ENCODE measurements at regions not wholly inside any gene's neighbourhood (a gene's known extent, or its start where the extent isn't known, plus 50 kb on each side); places are given as distances from the start of the nearest gene placed in this dataset.

GRCh38 chr6:14953836-14954235 lies 292.0 kb upstream of the JARID2 start:
- no peak for TF ChIP-seq SIN3A (IDR thresholded peaks at IDR 0.05; ENCODE audit: borderline replicate concordance, insufficient read depth, low read length)
- TF ChIP-seq TAF1 (IDR thresholded peaks at IDR 0.05; ENCODE audit: borderline replicate concordance, insufficient read depth, low read length), result no peak

- TF ChIP-seq REST (IDR thresholded peaks at IDR 0.05; ENCODE audit: insufficient read depth in 1 of 2, low read depth in 2 of 2, low read length in 2 of 2) (no peak), SIN3A (IDR thresholded peaks at IDR 0.05; ENCODE audit: borderline replicate concordance, insufficient read depth, low read length) (no peak), FOXP2 (optimal IDR thresholded peaks at IDR 0.05; ENCODE audit: borderline replicate concordance, extremely low read depth, extremely low read length, insufficient read depth) (no peak), TAF1 (IDR thresholded peaks at IDR 0.05; ENCODE audit: borderline replicate concordance, insufficient read depth, low read length) (no peak)
Observed at GRCh38 chr6:14957355-14958059, 288.4 kb upstream of the JARID2 start.

GRCh38 chr6:14959324-14959885 lies 286.5 kb upstream of the JARID2 start:
- TF ChIP-seq TAF1 (IDR thresholded peaks at IDR 0.05; ENCODE audit: borderline replicate concordance, insufficient read depth, low read length) (no peak), POLR2AphosphoS5 (IDR thresholded peaks at IDR 0.05; ENCODE audit: low read depth, low read length) (no peak), SIN3A (IDR thresholded peaks at IDR 0.05; ENCODE audit: borderline replicate concordance, insufficient read depth, low read length) (no peak), FOXP2 (optimal IDR thresholded peaks at IDR 0.05; ENCODE audit: borderline replicate concordance, extremely low read depth, extremely low read length, insufficient read depth) (no peak), REST (IDR thresholded peaks at IDR 0.05; ENCODE audit: insufficient read depth in 1 of 2, low read depth in 2 of 2, low read length in 2 of 2) (no peak)

- TF ChIP-seq SIN3A (IDR thresholded peaks at IDR 0.05; ENCODE audit: borderline replicate concordance, insufficient read depth, low read length), result no peak
- TF ChIP-seq REST (IDR thresholded peaks at IDR 0.05; ENCODE audit: insufficient read depth in 1 of 2, low read depth in 2 of 2, low read length in 2 of 2), result no peak
- TF ChIP-seq POLR2AphosphoS5 (IDR thresholded peaks at IDR 0.05; ENCODE audit: low read depth, low read length), result no peak
Observed at GRCh38 chr6:14964556-14965270, 281.2 kb upstream of the JARID2 start.

GRCh38 chr6:14965424-14966075 lies 280.3 kb upstream of the JARID2 start:
- no peak for TF ChIP-seq FOXP2 (optimal IDR thresholded peaks at IDR 0.05; ENCODE audit: borderline replicate concordance, extremely low read depth, extremely low read length, insufficient read depth)
- TF ChIP-seq POLR2AphosphoS5 (IDR thresholded peaks at IDR 0.05; ENCODE audit: low read depth, low read length), result no peak
- no peak for TF ChIP-seq REST (IDR thresholded peaks at IDR 0.05; ENCODE audit: insufficient read depth in 1 of 2, low read depth in 2 of 2, low read length in 2 of 2)
- no peak for TF ChIP-seq SIN3A (IDR thresholded peaks at IDR 0.05; ENCODE audit: borderline replicate concordance, insufficient read depth, low read length)
- TF ChIP-seq TAF1 (IDR thresholded peaks at IDR 0.05; ENCODE audit: borderline replicate concordance, insufficient read depth, low read length), result no peak
